Fibroblast of lung (primary cell): ENCODE measurements at regions not wholly inside any gene's neighbourhood (a gene's known extent, or its start where the extent isn't known, plus 50 kb on each side); places are given as distances from the start of the nearest gene placed in this dataset.
"Not testable (repeated sequence)": the region's sequence is repeated elsewhere in the genome, so short reads cannot be mapped to it uniquely, and the experiment has no call there.

ENCODE experiments used
- CTCF ChIP-seq, 2 donors: IDR thresholded peaks in 1 of 2; conservative IDR thresholded peaks in 1 of 2; 1 replicate in 1 of 2; 2 replicates in 1 of 2; pipeline ENCODE4 v1.5.1; 2011 to 2012; ENCODE audit warnings: low read length in 2 of 2, control low read depth in 1 of 2, inconsistent platforms in 1 of 2, low read depth in 1 of 2, mild to moderate bottlenecking in 1 of 2
- EZH2 ChIP-seq: IDR thresholded peaks from 2 replicates; pipeline ENCODE4 v1.5.1; 2012; ENCODE audit warnings: low read length, control low read depth, mild to moderate bottlenecking; ENCODE audit errors: missing control alignments

DNA sequence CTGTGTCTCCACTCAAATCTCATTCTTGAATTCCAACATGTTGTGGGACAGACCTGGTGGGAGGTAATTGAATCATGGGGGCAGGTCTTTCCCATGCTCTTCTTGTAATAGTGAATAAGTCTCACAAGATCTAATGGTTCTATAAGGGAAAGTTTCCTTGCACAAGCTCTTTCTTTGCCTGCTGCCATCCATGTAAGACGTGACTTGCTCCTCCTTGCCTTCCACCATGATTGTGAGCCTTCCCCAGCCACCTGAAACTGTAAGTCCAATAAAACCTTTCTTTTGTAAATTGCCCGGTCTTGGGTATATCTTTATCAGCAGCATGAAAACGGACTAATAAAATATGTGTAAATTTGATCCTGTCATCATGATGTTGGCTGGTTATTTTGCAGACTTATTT is 471.9 kb downstream of the JRKL start:
- TF ChIP-seq CTCF (conservative IDR thresholded peaks at IDR 0.05 in 1 of 2, IDR thresholded peaks at IDR 0.05 in 1 of 2; ENCODE audit: low read depth in 1 of 2, low read length in 2 of 2); EZH2: not testable (repeated sequence)
